ENCODE measurements at regions not wholly inside any gene's neighbourhood (a gene's known extent, or its start where the extent isn't known, plus 50 kb on each side); places are given as distances from the start of the nearest gene placed in this dataset.

DNA sequence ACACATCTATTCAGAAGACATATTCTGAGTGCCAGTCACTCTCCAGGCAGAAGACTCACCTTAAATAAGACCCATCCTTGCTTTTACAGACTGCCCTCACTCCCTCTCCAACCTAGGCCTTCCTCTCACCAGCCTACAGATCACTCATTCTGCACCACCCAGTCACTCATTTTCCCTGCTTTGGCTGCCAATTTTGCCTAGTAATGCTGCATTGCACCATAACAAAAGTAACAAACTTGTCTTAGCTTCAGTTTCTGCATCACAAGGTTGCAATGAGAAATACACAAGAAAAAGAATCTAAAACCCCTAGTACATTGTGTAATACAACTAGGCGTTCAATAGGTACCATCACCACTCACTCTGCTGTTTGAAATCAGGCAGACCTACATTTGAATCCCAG, 292.4 kb downstream of the PLPP3 start:
- DNase-seq (ENCODE audit: low spot score), result no peak
- in situ Hi-C loops (cut with MboI; ENCODE audit: low sequenced_read_pairs, unreplicated experiment), result no loop called here
- TF ChIP-seq, protein P1, sequence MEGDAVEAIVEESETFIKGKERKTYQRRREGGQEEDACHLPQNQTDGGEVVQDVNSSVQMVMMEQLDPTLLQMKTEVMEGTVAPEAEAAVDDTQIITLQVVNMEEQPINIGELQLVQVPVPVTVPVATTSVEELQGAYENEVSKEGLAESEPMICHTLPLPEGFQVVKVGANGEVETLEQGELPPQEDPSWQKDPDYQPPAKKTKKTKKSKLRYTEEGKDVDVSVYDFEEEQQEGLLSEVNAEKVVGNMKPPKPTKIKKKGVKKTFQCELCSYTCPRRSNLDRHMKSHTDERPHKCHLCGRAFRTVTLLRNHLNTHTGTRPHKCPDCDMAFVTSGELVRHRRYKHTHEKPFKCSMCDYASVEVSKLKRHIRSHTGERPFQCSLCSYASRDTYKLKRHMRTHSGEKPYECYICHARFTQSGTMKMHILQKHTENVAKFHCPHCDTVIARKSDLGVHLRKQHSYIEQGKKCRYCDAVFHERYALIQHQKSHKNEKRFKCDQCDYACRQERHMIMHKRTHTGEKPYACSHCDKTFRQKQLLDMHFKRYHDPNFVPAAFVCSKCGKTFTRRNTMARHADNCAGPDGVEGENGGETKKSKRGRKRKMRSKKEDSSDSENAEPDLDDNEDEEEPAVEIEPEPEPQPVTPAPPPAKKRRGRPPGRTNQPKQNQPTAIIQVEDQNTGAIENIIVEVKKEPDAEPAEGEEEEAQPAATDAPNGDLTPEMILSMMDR (IDR thresholded peaks at IDR 0.05; ENCODE audit: borderline replicate concordance, control extremely low read depth, extremely low read depth, insufficient read depth, missing control alignments), result no peak

DNA sequence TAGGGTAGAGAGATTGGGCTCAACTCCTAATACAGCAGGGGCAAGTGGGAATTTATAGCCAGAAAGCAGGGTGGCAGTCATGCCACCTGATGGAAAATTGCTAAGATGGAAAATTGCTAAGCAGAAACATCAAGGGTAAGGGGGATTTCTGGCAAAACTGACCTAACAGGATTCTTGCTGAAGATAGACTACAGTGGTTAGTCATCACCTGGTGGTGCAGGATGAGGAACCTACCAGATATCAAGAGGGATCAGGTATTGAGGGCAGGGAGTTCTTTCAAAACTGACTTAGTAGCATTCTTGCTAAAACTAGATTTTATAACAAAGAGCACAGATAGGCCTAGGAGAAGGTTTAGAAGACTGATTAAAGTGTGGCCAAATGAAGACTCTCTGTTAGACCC, 292.9 kb downstream of the PLPP3 start:
- in situ Hi-C loops (cut with MboI; ENCODE audit: low sequenced_read_pairs, unreplicated experiment), result no loop called here
- no peak for DNase-seq (ENCODE audit: low spot score)
- TF ChIP-seq, protein P1 (IDR thresholded peaks at IDR 0.05; ENCODE audit: borderline replicate concordance, control extremely low read depth, extremely low read depth, insufficient read depth, missing control alignments), result no peak

DNA sequence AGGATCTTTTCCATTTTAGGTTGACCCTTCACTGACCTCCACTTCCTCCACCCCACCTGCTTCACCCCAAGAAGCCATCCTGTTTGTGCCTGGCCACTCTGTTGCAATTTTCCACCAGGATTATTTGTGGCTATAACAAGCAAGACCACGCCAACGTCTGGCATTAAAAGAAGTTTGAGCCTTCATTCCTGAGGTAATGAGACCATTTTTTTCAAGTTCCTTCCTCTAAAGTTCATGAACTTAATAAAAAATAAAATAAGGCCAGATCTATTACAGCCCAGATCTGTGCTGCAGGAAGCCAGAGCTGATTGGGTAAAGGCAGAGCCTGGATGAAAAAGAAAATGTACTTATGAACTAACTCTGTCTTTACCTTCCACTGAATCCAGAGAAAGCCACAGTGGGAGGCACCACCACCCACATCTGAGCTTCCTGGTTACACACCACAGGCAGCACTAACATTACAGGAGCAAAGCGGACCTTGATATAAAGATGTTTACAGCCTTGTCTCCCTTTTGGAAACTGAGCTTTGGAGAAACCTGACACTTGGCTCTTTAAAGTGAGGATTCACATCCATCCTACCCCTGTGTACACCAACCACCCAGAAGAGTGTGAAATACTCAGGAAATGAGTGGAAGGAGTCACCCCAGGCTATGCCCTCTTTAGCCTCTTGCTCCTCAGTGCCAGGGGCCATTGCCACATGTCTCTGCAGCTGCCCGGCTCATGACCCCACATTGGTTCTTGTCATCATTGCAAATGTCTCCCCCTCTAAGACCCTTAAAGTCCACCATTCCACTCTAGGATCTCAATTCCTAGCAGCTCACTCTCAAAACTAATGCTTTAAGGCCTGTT, 293.6 kb downstream of the PLPP3 start:
- in situ Hi-C loops (cut with MboI; ENCODE audit: low sequenced_read_pairs, unreplicated experiment), result no loop called here
- TF ChIP-seq, protein P1 (IDR thresholded peaks at IDR 0.05; ENCODE audit: borderline replicate concordance, control extremely low read depth, extremely low read depth, insufficient read depth, missing control alignments), result no peak
- no peak for DNase-seq (ENCODE audit: low spot score)

DNA sequence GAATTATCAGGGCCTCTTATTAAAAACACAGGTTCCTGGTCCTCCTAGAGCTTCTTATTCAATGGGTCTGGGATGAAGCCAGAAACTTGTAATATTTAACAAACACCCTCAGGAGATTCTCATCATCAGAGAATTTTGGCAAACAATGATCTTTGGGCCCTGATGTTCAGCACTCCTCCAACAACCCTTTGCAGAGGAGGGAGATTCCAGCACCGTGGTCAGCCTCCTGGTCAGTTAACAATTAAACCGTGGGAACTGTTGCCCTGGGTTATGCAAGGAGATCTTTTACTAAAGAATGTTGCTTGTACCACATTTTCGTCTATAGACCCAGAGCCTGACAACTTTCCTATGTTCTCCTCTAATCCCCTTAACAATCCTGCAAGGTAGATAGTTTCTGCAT, 294.4 kb downstream of the PLPP3 start:
- no peak for DNase-seq (ENCODE audit: low spot score)
- TF ChIP-seq, protein P1 (IDR thresholded peaks at IDR 0.05; ENCODE audit: borderline replicate concordance, control extremely low read depth, extremely low read depth, insufficient read depth, missing control alignments), result no peak
- in situ Hi-C loops (cut with MboI; ENCODE audit: low sequenced_read_pairs, unreplicated experiment), result no loop called here

DNA sequence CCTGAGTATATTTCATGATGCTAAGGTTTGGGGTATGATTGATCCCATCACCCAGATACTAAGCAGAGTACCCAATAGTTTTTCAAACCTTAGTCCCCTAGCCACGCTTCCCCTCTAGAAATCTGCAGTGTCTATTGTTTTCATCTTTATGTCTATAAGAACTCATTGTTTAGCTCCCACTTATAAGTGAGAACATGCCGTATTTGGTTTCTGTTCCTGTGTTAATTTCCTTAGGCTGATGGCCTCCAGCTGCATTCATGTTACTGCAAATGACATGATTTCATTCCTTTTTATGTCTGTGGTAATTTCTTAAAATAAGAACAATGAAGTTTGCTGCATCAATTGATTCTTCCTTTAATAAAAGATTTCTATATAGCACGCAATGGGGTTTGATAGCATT, 301.3 kb downstream of the PLPP3 start:
- DNase-seq (ENCODE audit: low spot score), result no peak
- TF ChIP-seq, protein P1 (IDR thresholded peaks at IDR 0.05; ENCODE audit: borderline replicate concordance, control extremely low read depth, extremely low read depth, insufficient read depth, missing control alignments), result no peak
- in situ Hi-C loops (cut with MboI; ENCODE audit: low sequenced_read_pairs, unreplicated experiment), result no loop called here

DNA sequence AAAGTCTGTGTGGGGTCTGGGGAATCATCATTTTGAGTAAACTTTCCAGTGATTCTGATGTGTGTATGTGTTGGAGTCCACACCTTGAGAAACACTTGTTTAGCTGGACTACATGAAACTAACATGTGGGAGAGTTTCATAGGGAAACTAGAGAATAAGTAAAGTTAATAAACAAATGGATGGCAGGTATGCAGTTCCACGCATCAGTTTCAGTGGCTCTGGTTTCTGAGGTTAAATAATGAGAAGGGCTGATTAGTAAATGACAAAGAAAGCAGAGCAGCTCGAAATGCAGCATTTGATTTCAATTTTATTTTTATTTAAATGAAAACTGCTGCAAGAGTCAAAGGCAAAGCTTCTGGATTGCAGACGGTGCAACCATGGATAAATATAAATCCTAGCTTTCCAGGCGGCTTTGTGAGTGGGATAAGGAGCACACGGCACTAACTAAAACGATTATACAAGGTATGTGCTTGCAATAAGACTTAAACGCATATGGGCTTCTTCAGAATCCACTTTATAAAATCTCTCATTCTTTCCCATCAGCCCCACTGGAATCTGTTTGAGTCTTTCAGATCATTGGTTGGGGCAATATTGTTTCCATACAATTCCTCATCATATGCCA, 310.7 kb downstream of the PLPP3 start:
- no peak for DNase-seq (ENCODE audit: low spot score)
- in situ Hi-C loops (cut with MboI; ENCODE audit: low sequenced_read_pairs, unreplicated experiment), result no loop called here

More for the DNA sequence above, 310.7 kb downstream of the PLPP3 start:
- TF ChIP-seq, protein P1 (IDR thresholded peaks at IDR 0.05; ENCODE audit: borderline replicate concordance, control extremely low read depth, extremely low read depth, insufficient read depth, missing control alignments), result no peak

Data from GM13976 (cell line).